H9 (cell line): ENCODE measurements at regions not wholly inside any gene's neighbourhood (a gene's known extent, or its start where the extent isn't known, plus 50 kb on each side); places are given as distances from the start of the nearest gene placed in this dataset.
A peak's percentile ranks its signal among the peaks of the same experiment; 100 is the strongest.

Experiments
- DNase-seq: peaks from one replicate; pipeline ENCODE4 v3.0.0-alpha.2; 2017
- H2AFZ ChIP-seq: one replicate; pipeline ENCODE4 v1.6.1; 2013; ENCODE audit warnings: mild to moderate bottlenecking, low read length, control low read depth, moderate library complexity
- H2AK5ac ChIP-seq: 2 replicates; pipeline ENCODE4 v1.6.1; 2013; ENCODE audit warnings: low read length, control low read depth, mixed read lengths; ENCODE audit not compliant: insufficient read length
- H2BK120ac ChIP-seq: one replicate; pipeline ENCODE4 v1.6.1; 2013; ENCODE audit warnings: low read depth, mild to moderate bottlenecking, low read length, control low read depth, inconsistent platforms; ENCODE audit not compliant: poor library complexity, severe bottlenecking
- H2BK12ac ChIP-seq: 2 replicates; pipeline ENCODE4 v1.6.1; 2013; ENCODE audit warnings: low read length, control low read depth, mixed read lengths, low read depth; ENCODE audit not compliant: insufficient read length
- H2BK15ac ChIP-seq: 2 replicates; pipeline ENCODE4 v1.6.1; 2013; ENCODE audit warnings: low read depth, low read length, control low read depth
- H2BK20ac ChIP-seq: one replicate; pipeline ENCODE4 v1.6.1; 2013; ENCODE audit warnings: low read depth, mild to moderate bottlenecking, low read length, control low read depth, inconsistent platforms; ENCODE audit not compliant: poor library complexity, severe bottlenecking
- H2BK5ac ChIP-seq: 2 replicates; pipeline ENCODE4 v1.6.1; 2013; ENCODE audit warnings: low read length, control low read depth, mixed read lengths; ENCODE audit not compliant: insufficient read length
- H3K14ac ChIP-seq: 2 replicates; pipeline ENCODE4 v1.6.1; 2013; ENCODE audit warnings: low read length, control low read depth; ENCODE audit not compliant: insufficient read depth
- H3K18ac ChIP-seq: 2 replicates; pipeline ENCODE4 v1.6.1; 2013; ENCODE audit warnings: low read depth, mild to moderate bottlenecking, mixed read lengths, low read length, control low read depth; ENCODE audit not compliant: insufficient read length
- H3K23ac ChIP-seq: 2 replicates; pipeline ENCODE4 v1.6.1; 2013; ENCODE audit warnings: low read length, control low read depth, mixed read lengths, low read depth; ENCODE audit not compliant: insufficient read length
- H3K23me2 ChIP-seq: 2 replicates; pipeline ENCODE4 v1.6.1; 2013; ENCODE audit warnings: low read depth, mild to moderate bottlenecking, mixed read lengths, low read length, control low read depth; ENCODE audit not compliant: insufficient read length, poor library complexity, severe bottlenecking
- H3K27ac ChIP-seq: 2 replicates; pipeline ENCODE4 v1.5.1; 2013; ENCODE audit warnings: low read length, control low read depth, mixed read lengths, low read depth; ENCODE audit not compliant: insufficient read length
- H3K27me3 ChIP-seq: 2 replicates; pipeline ENCODE4 v1.6.1; 2013; ENCODE audit warnings: low read length, control low read depth, inconsistent platforms; ENCODE audit not compliant: insufficient read depth
- H3K4ac ChIP-seq: 2 replicates; pipeline ENCODE4 v1.6.1; 2013; ENCODE audit warnings: low read depth, mild to moderate bottlenecking, control low read depth, inconsistent platforms, low read length, moderate library complexity
- H3K4me1 ChIP-seq: 2 replicates; pipeline ENCODE4 v1.6.1; 2013; ENCODE audit warnings: low read length, control low read depth, inconsistent platforms; ENCODE audit not compliant: insufficient read depth
- H3K4me2 ChIP-seq: 2 replicates; pipeline ENCODE4 v1.6.1; 2013; ENCODE audit warnings: low read length, control low read depth, mixed read lengths; ENCODE audit not compliant: insufficient read length, insufficient read depth
- H3K56ac ChIP-seq: 2 replicates; pipeline ENCODE4 v1.6.1; 2013; ENCODE audit warnings: low read depth, mild to moderate bottlenecking, mixed read lengths, low read length, control low read depth; ENCODE audit not compliant: insufficient read length
- H3K79me1 ChIP-seq: 2 replicates; pipeline ENCODE4 v1.6.1; 2013; ENCODE audit warnings: low read depth, mild to moderate bottlenecking, moderate library complexity, low read length, control low read depth, inconsistent platforms; ENCODE audit not compliant: insufficient read depth, poor library complexity, severe bottlenecking
- H3K79me2 ChIP-seq: 2 replicates; pipeline ENCODE4 v1.6.1; 2013; ENCODE audit warnings: low read length, control low read depth, inconsistent platforms; ENCODE audit not compliant: insufficient read depth
- H3K9ac ChIP-seq: 2 replicates; pipeline ENCODE4 v1.6.1; 2013; ENCODE audit warnings: low read length, control low read depth, mixed read lengths; ENCODE audit not compliant: insufficient read length; ENCODE audit errors: extremely low read depth
- H3K9me3 ChIP-seq: one replicate; pipeline ENCODE4 v1.6.1; 2013; ENCODE audit warnings: low read depth, low read length, inconsistent platforms; ENCODE audit not compliant: control insufficient read depth
- H3T11ph ChIP-seq: one replicate; pipeline ENCODE4 v1.6.1; 2013; ENCODE audit warnings: mild to moderate bottlenecking, low read length, control low read depth, inconsistent platforms
- H4K20me1 ChIP-seq: one replicate; pipeline ENCODE4 v1.6.1; 2013; ENCODE audit not compliant: control insufficient read depth, insufficient read length, insufficient read depth
- H4K5ac ChIP-seq: 2 replicates; pipeline ENCODE4 v1.6.1; 2013; ENCODE audit warnings: low read depth, mild to moderate bottlenecking, mixed read lengths, low read length, control low read depth; ENCODE audit not compliant: insufficient read length
- H4K8ac ChIP-seq: replicated peaks from 2 replicates; pipeline ENCODE4 v1.6.1; 2013; ENCODE audit warnings: low read length, control low read depth, mixed read lengths, low read depth; ENCODE audit not compliant: insufficient read length
- H4K91ac ChIP-seq: 2 replicates; pipeline ENCODE4 v1.6.1; 2013; ENCODE audit warnings: low read depth, mild to moderate bottlenecking, moderate library complexity, mixed read lengths, low read length, control low read depth; ENCODE audit not compliant: insufficient read length
- H3K27ac Mint-ChIP-seq, 3 experiments: 2 replicates in 2 of 3; 3 replicates in 1 of 3; pipeline ENCODE4 v1.8.0; 2020 to 2021; ENCODE audit warnings: mixed read lengths in 3 of 3, mild to moderate bottlenecking in 1 of 3, moderate library complexity in 1 of 3
- H3K27me3 Mint-ChIP-seq: 2 replicates; pipeline ENCODE4 v1.8.0; 2021; ENCODE audit warnings: low read depth, mild to moderate bottlenecking, moderate library complexity, mixed read lengths
- H3K36me3 Mint-ChIP-seq, 3 experiments: 2 replicates in 2 of 3; 3 replicates in 1 of 3; pipeline ENCODE4 v1.8.0; 2020 to 2021; ENCODE audit warnings: low read depth in 3 of 3, mixed read lengths in 3 of 3; ENCODE audit not compliant: insufficient read depth in 1 of 3
- H3K4me1 Mint-ChIP-seq, 2 experiments: 2 replicates each; pipeline ENCODE4 v1.8.0; 2020; ENCODE audit warnings: mixed read lengths in 2 of 2
- H3K4me3 Mint-ChIP-seq, 2 experiments: 2 replicates in 1 of 2; 3 replicates in 1 of 2; pipeline ENCODE4 v1.8.0; 2020 to 2021; ENCODE audit warnings: mild to moderate bottlenecking in 2 of 2, mixed read lengths in 2 of 2, moderate library complexity in 1 of 2
- H3K9me3 Mint-ChIP-seq, 2 experiments: 2 replicates in 1 of 2; 3 replicates in 1 of 2; pipeline ENCODE4 v1.8.0; 2020; ENCODE audit warnings: mild to moderate bottlenecking in 2 of 2, mixed read lengths in 2 of 2, moderate library complexity in 1 of 2
- WGBS: extraction: QIAGEN DNeasy Blood & Tissue Kit; methylation state at CpG from one replicate; pipeline ENCODE4 v1.1.7; 2013; ENCODE audit warnings: missing lambda C conversion rate, low lambda C conversion rate, mixed read lengths; ENCODE audit not compliant: insufficient read length; ENCODE audit errors: extremely low coverage; 5-methylcytosine and 5-hydroxymethylcytosine counted together
- TF ChIP-seq, protein P1 (sequence below): fragments of 200-600 bp; sonication (generic); conservative IDR thresholded peaks from 3 replicates; pipeline ENCODE4 v1.8.0; 2021; ENCODE audit warnings: antibody characterized with exemption, mild to moderate bottlenecking

DNA sequence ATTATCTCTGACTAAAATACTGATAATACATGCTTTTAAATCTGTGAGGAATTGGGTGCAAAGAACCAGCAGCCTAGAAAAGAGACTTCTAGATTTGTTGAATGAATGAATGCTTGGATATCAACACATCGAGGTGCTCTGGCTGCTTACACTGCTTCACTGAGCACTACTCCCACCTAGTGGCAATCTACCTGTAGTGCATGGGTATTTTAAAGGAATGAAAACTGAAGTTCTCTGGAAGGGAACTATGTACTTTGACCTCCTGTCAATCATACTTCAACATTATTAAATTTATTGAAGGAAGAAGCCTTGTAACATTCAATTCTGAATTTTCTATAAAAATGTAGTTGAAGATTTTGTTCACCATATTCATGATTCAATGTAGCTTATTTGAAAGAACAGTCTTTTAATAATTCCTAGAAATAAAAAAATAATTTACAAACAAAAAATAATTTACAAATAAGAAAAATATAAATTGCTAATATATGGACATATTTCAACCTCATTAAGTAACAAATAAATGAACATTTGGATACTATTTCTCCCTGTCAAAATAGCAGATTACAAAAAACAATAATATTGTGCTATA, 111.2 kb upstream of the MMS22L start:
- no peak overlapping the region for H3K4me3 Mint-ChIP-seq
- Histone ChIP-seq H4K8ac (no peak overlapping the region), H4K91ac (no peak overlapping the region), H2BK20ac (no peak overlapping the region), H2BK120ac (no peak overlapping the region), H3K14ac (no peak overlapping the region), H2BK15ac (no peak overlapping the region), H2AFZ (no peak overlapping the region), H3K79me1 (no peaks in the 10 kb centered on the region), H3K23ac (no peak overlapping the region), H3K56ac (no peak overlapping the region), H3K79me2 (no peaks in the 10 kb centered on the region), H3K4me2 (no peak overlapping the region), H4K5ac (no peak overlapping the region), H3K4ac (no peak overlapping the region), H2AK5ac (no peak overlapping the region), H3K4me1 (no peaks in the 10 kb centered on the region), H3K27ac (no peak overlapping the region), H3K18ac (no peak overlapping the region), H3K27me3 (no peaks in the 10 kb centered on the region), H2BK12ac (no peak overlapping the region), H2BK5ac (no peak overlapping the region), H3K9ac (no peak overlapping the region), H3T11ph (no peak overlapping the region), H4K20me1 (no peaks in the 10 kb centered on the region), H3K9me3 (no peaks in the 10 kb centered on the region), H3K23me2 (no peaks in the 10 kb centered on the region)
- H3K27me3 Mint-ChIP-seq: no peaks in the 10 kb centered on the region; the same call in 1 of the 2 replicates
- DNase-seq: peak; percentile 43
- H3K27ac Mint-ChIP-seq: no peak overlapping the region
- H3K36me3 Mint-ChIP-seq: no peaks in the 10 kb centered on the region
- TF ChIP-seq, protein P1, sequence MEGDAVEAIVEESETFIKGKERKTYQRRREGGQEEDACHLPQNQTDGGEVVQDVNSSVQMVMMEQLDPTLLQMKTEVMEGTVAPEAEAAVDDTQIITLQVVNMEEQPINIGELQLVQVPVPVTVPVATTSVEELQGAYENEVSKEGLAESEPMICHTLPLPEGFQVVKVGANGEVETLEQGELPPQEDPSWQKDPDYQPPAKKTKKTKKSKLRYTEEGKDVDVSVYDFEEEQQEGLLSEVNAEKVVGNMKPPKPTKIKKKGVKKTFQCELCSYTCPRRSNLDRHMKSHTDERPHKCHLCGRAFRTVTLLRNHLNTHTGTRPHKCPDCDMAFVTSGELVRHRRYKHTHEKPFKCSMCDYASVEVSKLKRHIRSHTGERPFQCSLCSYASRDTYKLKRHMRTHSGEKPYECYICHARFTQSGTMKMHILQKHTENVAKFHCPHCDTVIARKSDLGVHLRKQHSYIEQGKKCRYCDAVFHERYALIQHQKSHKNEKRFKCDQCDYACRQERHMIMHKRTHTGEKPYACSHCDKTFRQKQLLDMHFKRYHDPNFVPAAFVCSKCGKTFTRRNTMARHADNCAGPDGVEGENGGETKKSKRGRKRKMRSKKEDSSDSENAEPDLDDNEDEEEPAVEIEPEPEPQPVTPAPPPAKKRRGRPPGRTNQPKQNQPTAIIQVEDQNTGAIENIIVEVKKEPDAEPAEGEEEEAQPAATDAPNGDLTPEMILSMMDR: peak; percentile 94
- WGBS: no CpG with 5 or more reads among the region's 1 CpG
- H3K9me3 Mint-ChIP-seq: no peaks in the 10 kb centered on the region
- peaks cover 0 to 4% of the 10 kb centered on the region in 2 experiments; a peak in 2 of 4 replicates for H3K4me1 Mint-ChIP-seq
